SK-N-SH treated with all-trans-retinoic acid at 6 μM for 48 hours (cell line): ENCODE measurements at regions not wholly inside any gene's neighbourhood (a gene's known extent, or its start where the extent isn't known, plus 50 kb on each side); places are given as distances from the start of the nearest gene placed in this dataset.

Experiments
- ATAC-seq: fragments of 200-7000 bp; cut with Tn5 transposase; 3 replicates; pipeline ENCODE4 v1.9.1; 2020; ENCODE audit warnings: mild to moderate bottlenecking, moderate library complexity
- ARNTL ChIP-seq: fragments of 450-650 bp; formaldehyde crosslinking; IDR thresholded peaks from 2 replicates; pipeline ENCODE4 v1.5.0; 2020; ENCODE audit warnings: low read depth, mild to moderate bottlenecking, moderate library complexity, borderline replicate concordance
- BACH2 ChIP-seq: fragments of 250-450 bp; sonication (Bioruptor Pico); IDR thresholded peaks from 2 replicates; pipeline ENCODE4 v1.9.0; 2021; ENCODE audit warnings: mild to moderate bottlenecking, borderline replicate concordance
- CREB5 ChIP-seq: fragments of 250-450 bp; sonication (Bioruptor Pico); IDR thresholded peaks from 2 replicates; pipeline ENCODE4 v1.5.1; 2020; ENCODE audit warnings: low read depth, mild to moderate bottlenecking, moderate library complexity
- CSDC2 ChIP-seq: fragments of 250-450 bp; sonication (Bioruptor Pico); IDR thresholded peaks from 2 replicates; pipeline ENCODE4 v1.5.0; 2020; ENCODE audit warnings: mild to moderate bottlenecking, moderate library complexity
- CSRNP3 ChIP-seq: fragments of 250-450 bp; sonication (Bioruptor Pico); IDR thresholded peaks from 2 replicates; pipeline ENCODE4 v1.5.1; 2021; ENCODE audit warnings: mild to moderate bottlenecking, moderate library complexity
- GLIS3 ChIP-seq: fragments of 250-450 bp; sonication (Bioruptor Pico); IDR thresholded peaks from 2 replicates; pipeline ENCODE4 v1.5.0; 2020; ENCODE audit warnings: mild to moderate bottlenecking, moderate library complexity
- OSR1 ChIP-seq: fragments of 250-450 bp; sonication (Bioruptor Pico); IDR thresholded peaks from 2 replicates; pipeline ENCODE4 v1.8.0; 2022; ENCODE audit warnings: moderate library complexity, mild to moderate bottlenecking, inconsistent platforms
- PATZ1 ChIP-seq: fragments of 250-450 bp; sonication (Bioruptor Pico); IDR thresholded peaks from 2 replicates; pipeline ENCODE4 v1.8.0; 2020; ENCODE audit warnings: mild to moderate bottlenecking, moderate library complexity, borderline replicate concordance
- POU6F1 ChIP-seq: fragments of 250-450 bp; sonication (Bioruptor Pico); IDR thresholded peaks from 2 replicates; pipeline ENCODE4 v1.8.0; 2021; ENCODE audit warnings: low read depth, mild to moderate bottlenecking, moderate library complexity, borderline replicate concordance
- PPARA ChIP-seq: fragments of 250-450 bp; sonication (Bioruptor Pico); IDR thresholded peaks from 2 replicates; pipeline ENCODE4 v1.5.0; 2020; ENCODE audit warnings: mild to moderate bottlenecking, borderline replicate concordance
- RARB ChIP-seq: fragments of 250-450 bp; sonication (Bioruptor Pico); IDR thresholded peaks from 2 replicates; pipeline ENCODE4 v1.8.0; 2021; ENCODE audit warnings: mild to moderate bottlenecking, moderate library complexity
- SNAI2 ChIP-seq: fragments of 250-450 bp; sonication (Bioruptor Pico); IDR thresholded peaks from 2 replicates; pipeline ENCODE4 v1.5.0; 2020; ENCODE audit warnings: mild to moderate bottlenecking, moderate library complexity
- TCF4 ChIP-seq: fragments of 250-450 bp; sonication (Bioruptor Pico); IDR thresholded peaks from 2 replicates; pipeline ENCODE4 v1.8.0; 2021; ENCODE audit warnings: mild to moderate bottlenecking, moderate library complexity, borderline replicate concordance
- TOX ChIP-seq: fragments of 250-450 bp; sonication (Bioruptor Pico); IDR thresholded peaks from 2 replicates; pipeline ENCODE4 v1.8.0; 2021; ENCODE audit warnings: mild to moderate bottlenecking, moderate library complexity, borderline replicate concordance
- TSHZ2 ChIP-seq: fragments of 250-450 bp; sonication (Bioruptor Pico); IDR thresholded peaks from 2 replicates; pipeline ENCODE4 v1.5.0; 2020; ENCODE audit warnings: mild to moderate bottlenecking, moderate library complexity
- ZFP30 ChIP-seq: fragments of 450-650 bp; formaldehyde crosslinking; IDR thresholded peaks from 2 replicates; pipeline ENCODE4 v1.5.0; 2022; ENCODE audit warnings: mild to moderate bottlenecking, moderate library complexity
- ZNF565 ChIP-seq: fragments of 450-650 bp; formaldehyde crosslinking; conservative IDR thresholded peaks from 2 replicates; pipeline ENCODE4 v1.5.0; 2020; ENCODE audit warnings: low read depth, mild to moderate bottlenecking, moderate library complexity
- ZNF70 ChIP-seq: fragments of 450-650 bp; formaldehyde crosslinking; IDR thresholded peaks from 2 replicates; pipeline ENCODE4 v1.5.0; 2020; ENCODE audit warnings: mild to moderate bottlenecking, moderate library complexity
- ZNF8 ChIP-seq: fragments of 450-650 bp; formaldehyde crosslinking; IDR thresholded peaks from 2 replicates; pipeline ENCODE4 v1.5.0; 2020; ENCODE audit warnings: mild to moderate bottlenecking, moderate library complexity

- TF ChIP-seq GLIS3 (CRISPR knock-in tag), result no peak
- no peak for TF ChIP-seq CSDC2 (CRISPR knock-in tag)
- no peak for TF ChIP-seq TOX (CRISPR knock-in tag)
- no peak for TF ChIP-seq TSHZ2
- TF ChIP-seq ZNF565, result no peak
- TF ChIP-seq TCF4 (CRISPR knock-in tag), result no peak
- no peak for TF ChIP-seq ARNTL (CRISPR knock-in tag)
- TF ChIP-seq ZNF8 (CRISPR knock-in tag), result no peak
- TF ChIP-seq PPARA (CRISPR knock-in tag), result no peak
- no peak for TF ChIP-seq ZNF70 (CRISPR knock-in tag)
- no peak for TF ChIP-seq CREB5 (CRISPR knock-in tag)
- no peak for TF ChIP-seq ZFP30 (CRISPR knock-in tag)
- TF ChIP-seq PATZ1 (CRISPR knock-in tag), result no peak
- TF ChIP-seq CSRNP3 (CRISPR knock-in tag), result no peak
- TF ChIP-seq POU6F1, result no peak
- no peak for TF ChIP-seq OSR1 (CRISPR knock-in tag)
- no peak for TF ChIP-seq BACH2 (CRISPR knock-in tag)
- TF ChIP-seq RARB (CRISPR knock-in tag), result no peak
- TF ChIP-seq SNAI2 (CRISPR knock-in tag), result no peak
- ATAC-seq, result no peak
Observed at GRCh38 chr9:113677569-113677968, 198.5 kb upstream of the ZNF618 start.

- no peak for ATAC-seq
- TF ChIP-seq TSHZ2 (no peak), ZNF8 (CRISPR knock-in tag) (no peak), ZFP30 (CRISPR knock-in tag) (no peak), ARNTL (CRISPR knock-in tag) (no peak), BACH2 (CRISPR knock-in tag) (no peak), OSR1 (CRISPR knock-in tag) (no peak), PATZ1 (CRISPR knock-in tag) (no peak)
Observed at GRCh38 chr9:113678119-113678858, 197.8 kb upstream of the ZNF618 start.
